ENCODE measurements at regions not wholly inside any gene's neighbourhood (a gene's known extent, or its start where the extent isn't known, plus 50 kb on each side); places are given as distances from the start of the nearest gene placed in this dataset.
A peak's percentile ranks its signal among the peaks of the same experiment; 100 is the strongest.

DNA sequence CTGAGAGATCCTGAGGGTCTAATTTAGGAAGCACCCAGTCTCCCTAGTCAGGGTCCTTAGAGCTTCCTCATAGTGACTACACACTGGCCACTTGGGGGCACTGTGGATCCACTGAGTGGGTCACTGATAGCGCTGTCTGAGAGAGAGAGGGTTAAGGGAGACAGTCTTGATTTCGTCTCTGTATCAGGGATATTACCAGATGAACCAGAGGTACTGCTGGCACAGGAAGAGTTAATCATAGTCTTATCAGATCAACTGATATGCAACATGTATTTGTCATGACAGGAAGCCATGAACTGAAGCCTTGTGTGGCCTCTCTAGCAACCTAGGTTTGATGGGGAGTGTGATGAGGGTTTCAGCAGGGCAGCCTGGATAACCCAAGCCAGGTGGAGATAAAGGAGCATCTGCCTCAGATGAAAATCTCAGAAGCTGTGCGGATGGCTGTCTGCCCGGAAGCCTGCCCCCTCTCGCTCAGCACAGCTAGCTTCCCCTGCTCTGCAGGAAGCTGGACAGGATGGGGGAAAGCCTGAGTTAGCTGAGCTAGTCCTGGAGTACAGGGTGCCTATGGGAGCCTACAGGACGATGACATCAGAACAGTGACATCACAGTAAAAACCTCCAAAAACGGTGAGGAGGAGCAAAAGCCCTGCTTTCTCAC is 214.0 kb upstream of the PRSS1 start (continued):
- TF ChIP-seq, protein P1, sequence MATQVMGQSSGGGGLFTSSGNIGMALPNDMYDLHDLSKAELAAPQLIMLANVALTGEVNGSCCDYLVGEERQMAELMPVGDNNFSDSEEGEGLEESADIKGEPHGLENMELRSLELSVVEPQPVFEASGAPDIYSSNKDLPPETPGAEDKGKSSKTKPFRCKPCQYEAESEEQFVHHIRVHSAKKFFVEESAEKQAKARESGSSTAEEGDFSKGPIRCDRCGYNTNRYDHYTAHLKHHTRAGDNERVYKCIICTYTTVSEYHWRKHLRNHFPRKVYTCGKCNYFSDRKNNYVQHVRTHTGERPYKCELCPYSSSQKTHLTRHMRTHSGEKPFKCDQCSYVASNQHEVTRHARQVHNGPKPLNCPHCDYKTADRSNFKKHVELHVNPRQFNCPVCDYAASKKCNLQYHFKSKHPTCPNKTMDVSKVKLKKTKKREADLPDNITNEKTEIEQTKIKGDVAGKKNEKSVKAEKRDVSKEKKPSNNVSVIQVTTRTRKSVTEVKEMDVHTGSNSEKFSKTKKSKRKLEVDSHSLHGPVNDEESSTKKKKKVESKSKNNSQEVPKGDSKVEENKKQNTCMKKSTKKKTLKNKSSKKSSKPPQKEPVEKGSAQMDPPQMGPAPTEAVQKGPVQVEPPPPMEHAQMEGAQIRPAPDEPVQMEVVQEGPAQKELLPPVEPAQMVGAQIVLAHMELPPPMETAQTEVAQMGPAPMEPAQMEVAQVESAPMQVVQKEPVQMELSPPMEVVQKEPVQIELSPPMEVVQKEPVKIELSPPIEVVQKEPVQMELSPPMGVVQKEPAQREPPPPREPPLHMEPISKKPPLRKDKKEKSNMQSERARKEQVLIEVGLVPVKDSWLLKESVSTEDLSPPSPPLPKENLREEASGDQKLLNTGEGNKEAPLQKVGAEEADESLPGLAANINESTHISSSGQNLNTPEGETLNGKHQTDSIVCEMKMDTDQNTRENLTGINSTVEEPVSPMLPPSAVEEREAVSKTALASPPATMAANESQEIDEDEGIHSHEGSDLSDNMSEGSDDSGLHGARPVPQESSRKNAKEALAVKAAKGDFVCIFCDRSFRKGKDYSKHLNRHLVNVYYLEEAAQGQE (IDR thresholded peaks at IDR 0.05; ENCODE audit: low read depth) = no peak
- no peak for TF ChIP-seq CEBPB (IDR thresholded peaks at IDR 0.05; ENCODE audit: low read depth)
- TF ChIP-seq POLR2A (IDR thresholded peaks at IDR 0.05; ENCODE audit: borderline replicate concordance, extremely low read depth, insufficient read depth, insufficient read length) = no peak
- TF ChIP-seq SRF (IDR thresholded peaks at IDR 0.05; ENCODE audit: low read depth) = no peak

DNA sequence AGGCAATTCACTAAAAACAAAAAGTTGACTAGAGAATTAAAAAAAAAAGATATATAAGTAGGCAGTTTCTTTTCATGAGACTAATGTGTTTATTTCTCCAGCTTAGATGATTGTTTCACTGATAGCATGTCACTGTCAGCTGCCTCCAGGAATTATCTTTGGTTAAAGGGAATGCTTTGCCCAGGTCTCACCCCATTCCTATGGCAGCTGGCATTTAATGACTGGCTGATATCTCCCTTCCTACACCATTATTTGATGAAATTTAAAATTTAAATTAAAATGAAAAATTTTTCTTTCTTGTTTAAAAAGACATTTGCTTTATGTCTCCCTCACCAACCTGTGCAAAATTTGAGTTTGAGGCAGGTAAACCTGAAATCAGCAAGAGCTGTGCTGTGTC is 214.5 kb upstream of the PRSS1 start:
- no TSS peak for BruUV-seq (replicated peaks)
- RAD21 ChIA-PET (ENCODE audit: low non-redundant PET in 1 of 2, low total read pairs in 2 of 2, uncharacterized antibody in 2 of 2, unreplicated experiment in 2 of 2) = interaction anchor here (0.5 to 2.4 kb wide), 14 partner anchors 23 to 249 kb away, joined by 3 to 11 read pairs (median 4); no protein-coding TSS in a partner anchor
- Histone ChIP-seq H2AFZ (ENCODE audit: low read depth, low read length, poor library complexity, severe bottlenecking) (peak overlapping the region; percentile 92), H3K9ac (ENCODE audit: low read length) (no peak overlapping the region), H3K36me3 (ENCODE audit: control insufficient read depth in 1 of 2, insufficient read depth in 2 of 2, low read length in 2 of 2) (no peaks in the 10 kb centered on the region), H3K27me3 (ENCODE audit: insufficient read depth, low read length) (no peaks in the 10 kb centered on the region), H3K9me3 (ENCODE audit: control insufficient read depth in 1 of 2, insufficient read depth in 1 of 2, low read depth in 1 of 2, low read length in 2 of 2) (no peaks in the 10 kb centered on the region), H3K79me2 (ENCODE audit: insufficient read depth, low read length) (no peaks in the 10 kb centered on the region), H3K4me1 (ENCODE audit: control insufficient read depth in 1 of 2, insufficient read depth in 2 of 2, low read length in 2 of 2) (peaks cover 3 to 12% of the 10 kb centered on the region in 2 experiments; a peak in 3 of 4 replicates), H4K20me1 (ENCODE audit: insufficient read depth) (no peaks in the 10 kb centered on the region), H3K4me3 (replicated peaks in 1 of 2; ENCODE audit: low read depth in 1 of 2, low read length in 2 of 2) (no peak overlapping the region), H3K9me2 (ENCODE audit: insufficient read depth) (no peaks in the 10 kb centered on the region), H3K4me2 (ENCODE audit: low read length) (peak overlapping the region; percentile 43), H3K27ac (ENCODE audit: low read depth, low read length) (no peak overlapping the region)
- ATAC-seq = peak; percentile 51
- intact Hi-C loops (cut with micrococcal nuclease) = loop anchor here (1.0 to 10.0 kb wide), 6 partner anchors 51 to 468 kb away; no protein-coding TSS in a partner anchor
- POLR2A ChIA-PET = interaction anchor here (0.6 to 1.4 kb wide), 4 partner anchors 48 to 774 kb away, joined by 3 to 5 read pairs (median 4); no protein-coding TSS in a partner anchor
- DNase-seq (ENCODE audit: low read depth, low spot score) = no peak
- CTCF ChIA-PET = interaction anchor here (0.6 to 3.6 kb wide), 37 partner anchors 9 to 467 kb away, joined by 3 to 69 read pairs (median 5); no protein-coding TSS in a partner anchor
- TF ChIP-seq EZH2phosphoT487 (IDR thresholded peaks at IDR 0.05; ENCODE audit: borderline replicate concordance) = no peak
- TF ChIP-seq ZFX (IDR thresholded peaks at IDR 0.05) = no peak
- TF ChIP-seq EGR1 (IDR thresholded peaks at IDR 0.05; ENCODE audit: low read depth) = no peak
- TF ChIP-seq SP1 (IDR thresholded peaks at IDR 0.05; ENCODE audit: low read depth) = no peak
- no peak for TF ChIP-seq JUND (IDR thresholded peaks at IDR 0.05)
- no peak for TF ChIP-seq POLR2AphosphoS5 (IDR thresholded peaks at IDR 0.05; ENCODE audit: low read depth, low read length)
- TF ChIP-seq, protein P2, sequence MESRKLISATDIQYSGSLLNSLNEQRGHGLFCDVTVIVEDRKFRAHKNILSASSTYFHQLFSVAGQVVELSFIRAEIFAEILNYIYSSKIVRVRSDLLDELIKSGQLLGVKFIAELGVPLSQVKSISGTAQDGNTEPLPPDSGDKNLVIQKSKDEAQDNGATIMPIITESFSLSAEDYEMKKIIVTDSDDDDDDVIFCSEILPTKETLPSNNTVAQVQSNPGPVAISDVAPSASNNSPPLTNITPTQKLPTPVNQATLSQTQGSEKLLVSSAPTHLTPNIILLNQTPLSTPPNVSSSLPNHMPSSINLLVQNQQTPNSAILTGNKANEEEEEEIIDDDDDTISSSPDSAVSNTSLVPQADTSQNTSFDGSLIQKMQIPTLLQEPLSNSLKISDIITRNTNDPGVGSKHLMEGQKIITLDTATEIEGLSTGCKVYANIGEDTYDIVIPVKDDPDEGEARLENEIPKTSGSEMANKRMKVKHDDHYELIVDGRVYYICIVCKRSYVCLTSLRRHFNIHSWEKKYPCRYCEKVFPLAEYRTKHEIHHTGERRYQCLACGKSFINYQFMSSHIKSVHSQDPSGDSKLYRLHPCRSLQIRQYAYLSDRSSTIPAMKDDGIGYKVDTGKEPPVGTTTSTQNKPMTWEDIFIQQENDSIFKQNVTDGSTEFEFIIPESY (IDR thresholded peaks at IDR 0.05; ENCODE audit: extremely low read depth, insufficient replicate concordance, low read length) = no peak
- no peak for TF ChIP-seq SIN3A (IDR thresholded peaks at IDR 0.05; ENCODE audit: low read depth)
- TF ChIP-seq, protein P3, sequence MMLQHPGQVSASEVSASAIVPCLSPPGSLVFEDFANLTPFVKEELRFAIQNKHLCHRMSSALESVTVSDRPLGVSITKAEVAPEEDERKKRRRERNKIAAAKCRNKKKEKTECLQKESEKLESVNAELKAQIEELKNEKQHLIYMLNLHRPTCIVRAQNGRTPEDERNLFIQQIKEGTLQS (IDR thresholded peaks at IDR 0.05) = no peak
- no peak for TF ChIP-seq YY1 (IDR thresholded peaks at IDR 0.05; ENCODE audit: extremely low read depth, insufficient replicate concordance, low read depth, low read length)
- TF ChIP-seq ELF1 (IDR thresholded peaks at IDR 0.05; ENCODE audit: borderline replicate concordance, low read depth) = no peak
- no peak for TF ChIP-seq CEBPB (IDR thresholded peaks at IDR 0.05; ENCODE audit: low read depth)
- TF ChIP-seq RAD21 (IDR thresholded peaks at IDR 0.05; ENCODE audit: low read depth) = no peak
- TF ChIP-seq ZNF274 (IDR thresholded peaks at IDR 0.05; ENCODE audit: low read depth, low read length) = no peak

Data from HCT116 (cell line).